NCI-H1105 (cell line): ENCODE measurements at regions not wholly inside any gene's neighbourhood (a gene's known extent, or its start where the extent isn't known, plus 50 kb on each side); places are given as distances from the start of the nearest gene placed in this dataset.

Source experiments
- DNase-seq: peaks from one replicate; lab custom pipeline; 2025; lab: John Stamatoyannopoulos, UW

GRCh38 chr21:39124681-39125251 lies 58.5 kb downstream of the PSMG1 start:
- DNase-seq: no peak

- DNase-seq: no peak
Measured at GRCh38 chr21:39123375-39123774, 59.9 kb downstream of the PSMG1 start.

- DNase-seq: no peak
Measured at GRCh38 chr21:39121600-39122355, 61.5 kb downstream of the PSMG1 start.

DNA sequence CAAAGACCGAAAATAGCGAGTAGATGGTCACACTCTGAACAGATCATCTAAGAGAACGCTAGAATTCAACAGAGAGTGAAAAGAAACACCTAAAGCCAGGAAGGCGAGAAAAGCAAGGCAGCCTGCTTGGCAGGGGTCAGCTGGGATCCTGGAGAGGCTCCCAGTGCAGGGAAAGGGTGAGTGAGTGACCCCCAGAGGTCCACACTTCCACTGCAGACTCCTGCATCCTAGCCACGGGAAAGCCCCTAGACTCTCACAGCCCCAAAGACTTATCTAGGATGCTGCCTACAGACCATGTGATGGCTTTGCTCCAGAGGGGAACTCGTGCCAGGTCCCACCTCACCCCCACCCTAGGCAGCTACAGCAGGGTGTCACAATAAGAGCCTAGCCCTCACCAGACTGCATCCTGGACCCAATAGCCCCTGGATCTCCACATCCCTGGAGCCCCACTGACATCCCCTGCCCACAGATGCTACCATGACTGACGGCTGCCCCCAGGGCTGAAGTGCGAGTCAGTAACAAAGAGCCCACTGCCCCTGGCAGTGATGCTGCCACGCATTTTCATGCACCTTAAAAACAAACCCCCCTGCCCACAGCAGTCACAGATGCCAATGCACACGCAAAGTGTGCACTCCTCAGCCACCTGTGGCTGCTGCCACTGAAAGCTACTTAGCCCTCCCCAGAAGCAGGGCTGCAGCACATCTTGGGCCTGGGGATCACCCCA lies 62.2 kb downstream of the PSMG1 start:
- no peak for DNase-seq

- no peak for DNase-seq
Measured at GRCh38 chr21:39119891-39120290, 63.4 kb downstream of the PSMG1 start.

GRCh38 chr21:39118604-39119215 lies 64.5 kb downstream of the PSMG1 start:
- no peak for DNase-seq

- DNase-seq: no peak
Measured at GRCh38 chr21:39118061-39118460, 65.2 kb downstream of the PSMG1 start.

DNA sequence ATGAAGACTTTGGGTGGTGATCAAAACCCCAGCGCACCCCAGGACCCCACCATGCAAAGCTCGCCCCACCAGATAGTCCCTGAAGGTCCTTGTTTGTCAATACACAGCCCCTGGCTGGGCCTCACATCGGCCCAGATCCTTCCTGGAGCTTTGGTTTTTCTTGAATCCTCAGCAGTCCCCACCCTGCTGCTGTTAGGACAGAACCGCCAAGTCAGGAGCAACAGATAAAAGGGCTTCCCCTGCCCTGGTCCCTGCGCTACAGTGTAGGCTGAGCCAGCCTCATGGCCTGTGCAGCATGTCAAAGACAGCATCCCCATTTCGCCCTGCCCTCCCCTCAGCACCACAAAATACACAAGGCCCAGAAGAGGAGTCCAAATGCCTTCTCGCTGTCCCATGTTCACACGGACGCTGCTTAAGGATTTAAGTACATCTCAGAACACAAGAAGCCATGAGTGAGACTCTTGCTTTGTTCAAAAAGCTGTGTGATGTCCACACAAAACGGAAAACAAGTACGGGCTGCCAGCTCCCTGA lies 65.7 kb downstream of the PSMG1 start:
- DNase-seq: no peak

- no peak for DNase-seq
Measured at GRCh38 chr21:39116761-39117439, 66.4 kb downstream of the PSMG1 start.

DNA sequence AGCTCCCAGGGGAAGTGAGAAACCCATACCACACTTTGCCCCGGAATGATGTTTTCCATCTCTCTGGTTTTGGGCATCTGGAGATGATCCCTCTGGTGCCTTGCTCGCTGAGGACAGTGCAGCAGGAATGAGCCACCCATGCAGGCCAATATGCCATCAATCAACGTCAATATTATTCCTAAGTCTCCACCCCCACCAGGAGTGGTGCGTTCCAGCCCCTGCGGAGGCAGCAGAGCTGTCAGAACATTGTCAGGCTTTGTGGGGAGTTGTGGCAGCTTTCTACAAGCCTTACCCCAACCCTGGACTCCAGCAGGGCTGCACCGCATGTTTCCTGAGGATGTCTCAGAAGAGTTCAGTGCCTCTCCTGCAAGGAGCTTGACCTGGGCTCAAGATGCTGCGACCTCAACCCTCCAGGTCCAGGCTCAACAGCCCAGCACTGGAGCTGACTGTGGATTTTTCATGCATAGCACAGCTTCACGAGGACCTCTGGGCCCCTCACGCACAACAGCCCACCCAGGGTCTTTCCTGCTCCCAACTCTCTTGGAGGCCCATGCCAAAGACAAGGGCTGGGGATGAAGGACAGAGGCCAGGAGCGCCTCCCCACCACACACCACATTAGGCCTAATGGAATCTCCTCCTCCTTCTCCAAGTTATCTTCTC lies 67.5 kb downstream of the PSMG1 start:
- DNase-seq: no peak

- no peak for DNase-seq
Measured at GRCh38 chr21:39114871-39115575, 68.2 kb downstream of the PSMG1 start.

- DNase-seq: no peak
Measured at GRCh38 chr21:39111931-39112550, 71.2 kb downstream of the PSMG1 start.

- no peak for DNase-seq
Measured at GRCh38 chr21:39110431-39110830, 72.8 kb downstream of the PSMG1 start.

- no peak for DNase-seq
Measured at GRCh38 chr21:39109596-39110210, 73.5 kb downstream of the PSMG1 start.

DNA sequence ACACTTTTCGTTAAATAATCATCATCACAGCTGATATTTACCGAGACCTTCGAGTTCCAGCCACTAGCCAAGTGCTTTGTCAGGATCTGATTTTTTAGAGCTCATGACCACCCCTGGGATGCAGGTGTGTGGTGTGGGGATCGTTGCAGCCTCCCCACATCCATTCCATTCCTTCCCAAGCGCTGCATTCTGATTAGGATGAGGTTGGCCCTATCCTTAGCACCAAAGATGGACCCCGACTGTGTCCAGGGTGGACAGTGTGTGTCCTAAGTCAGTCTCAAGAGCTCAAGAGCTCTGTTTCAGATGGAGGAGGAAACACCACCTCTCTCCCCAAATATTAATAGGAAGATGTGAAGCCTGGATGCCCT lies 74.1 kb downstream of the PSMG1 start:
- DNase-seq: no peak

- no peak for DNase-seq
Measured at GRCh38 chr21:39108291-39109162, 74.7 kb downstream of the PSMG1 start.

DNA sequence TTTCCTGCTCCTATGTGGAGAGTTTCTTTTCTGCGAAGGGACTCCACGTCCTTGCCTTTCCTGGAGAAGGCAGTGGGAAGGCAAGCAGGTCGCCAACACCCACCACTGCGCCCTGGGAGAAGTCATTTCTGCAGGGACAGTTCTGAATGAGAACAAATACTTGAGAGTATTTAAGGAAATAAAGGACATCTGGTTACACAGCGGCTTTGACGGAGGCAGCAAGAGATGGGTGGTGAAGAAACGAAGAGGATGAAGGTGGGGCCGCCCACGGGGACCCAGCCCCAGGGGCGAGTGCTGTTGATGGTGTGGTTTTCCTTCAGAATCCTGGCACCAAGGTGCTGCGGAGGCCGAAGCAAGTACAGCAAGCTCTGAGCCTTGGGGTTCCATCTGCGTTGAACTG lies 75.5 kb downstream of the PSMG1 start:
- DNase-seq: no peak

- DNase-seq: no peak
Measured at GRCh38 chr21:39106881-39107462, 76.3 kb downstream of the PSMG1 start.

GRCh38 chr21:39105836-39106235 lies 77.4 kb downstream of the PSMG1 start:
- no peak for DNase-seq
